SK-N-SH (cell line): ENCODE measurements at regions not wholly inside any gene's neighbourhood (a gene's known extent, or its start where the extent isn't known, plus 50 kb on each side); places are given as distances from the start of the nearest gene placed in this dataset.

Experiments used
- CTCF ChIA-PET: fragments of 300-600, 350-600 bp; formaldehyde crosslinking; extraction: SDS; loops from one replicate; lab custom pipeline; 2021; lab: Yijun Ruan, JAX
- POLR2A ChIA-PET: fragments of 350-600 bp; sonication (Branson Sonifier 250); formaldehyde crosslinking; extraction: SDS; loops from one replicate; lab custom pipeline; 2020; ENCODE audit warnings: antibody characterized with exemption, inconsistent platforms; lab: Yijun Ruan, JAX
- DNase-seq: peaks from one replicate; pipeline ENCODE4 v3.0.0; 2012
- H2AFZ ChIP-seq: fragments of 200-600 bp; sonication (generic); 2 replicates; pipeline ENCODE4 v1.8.1; 2016; ENCODE audit warnings: antibody characterized with exemption, mild to moderate bottlenecking, low read depth
- H3F3A ChIP-seq: fragments of 200-600 bp; sonication (generic); replicated peaks from 2 replicates; pipeline ENCODE3; 2016; ENCODE audit warnings: antibody characterized with exemption, mild to moderate bottlenecking; ENCODE audit not compliant: insufficient read depth
- H3K27ac ChIP-seq, 2 experiments: fragments of 200-500 bp in 1 of 2; fragments of 200-600 bp in 1 of 2; sonication (Bioruptor generic) in 1 of 2; sonication (generic), shearing (Covaris generic) in 1 of 2; 2 replicates each; pipeline versions ENCODE4 v1.5.1 to v1.6.1; 2014 to 2016; ENCODE audit warnings: low read depth in 2 of 2, inconsistent platforms in 1 of 2, low read length in 1 of 2, mild to moderate bottlenecking in 1 of 2, mixed read lengths in 1 of 2
- H3K27me3 ChIP-seq: fragments of 200-600 bp; sonication (generic), shearing (Covaris generic); 2 replicates; pipeline ENCODE4 v1.6.1; 2016; ENCODE audit warnings: mixed run types; ENCODE audit not compliant: insufficient read depth
- H3K36me3 ChIP-seq, 2 experiments: fragments of 200-500 bp in 1 of 2; fragments of 200-600 bp in 1 of 2; sonication (Bioruptor generic) in 1 of 2; sonication (generic) in 1 of 2; replicated peaks in 1 of 2; 2 replicates each; pipeline versions ENCODE3 to v1.5.1; 2014 to 2016; ENCODE audit warnings: low read length in 1 of 2, mild to moderate bottlenecking in 1 of 2; ENCODE audit not compliant: insufficient read depth in 2 of 2, control insufficient read depth in 1 of 2
- H3K4me1 ChIP-seq, 2 experiments: fragments of 200-500 bp in 1 of 2; fragments of 200-600 bp in 1 of 2; sonication (Bioruptor generic) in 1 of 2; sonication (generic), shearing (Covaris generic) in 1 of 2; 2 replicates each; pipeline versions ENCODE4 v1.5.1 to v1.6.1; 2014 to 2016; ENCODE audit warnings: low read depth in 1 of 2, low read length in 1 of 2, mixed run types in 1 of 2; ENCODE audit not compliant: insufficient read depth in 2 of 2, control insufficient read depth in 1 of 2
- H3K4me2 ChIP-seq: fragments of 200-600 bp; sonication (generic), shearing (Covaris generic); 2 replicates; pipeline ENCODE4 v1.6.1; 2017; ENCODE audit warnings: mixed run types
- H3K4me3 ChIP-seq, 2 experiments: fragments of 200-500 bp in 1 of 2; fragments of 200-600 bp in 1 of 2; sonication (Bioruptor generic) in 1 of 2; sonication (generic), shearing (Covaris generic) in 1 of 2; 2 replicates each; pipeline versions ENCODE4 v1.5.1 to v1.8.1; 2014 to 2016; ENCODE audit warnings: low read depth in 2 of 2, inconsistent platforms in 1 of 2, low read length in 1 of 2, mild to moderate bottlenecking in 1 of 2, mixed read lengths in 1 of 2, moderate library complexity in 1 of 2
- H3K79me2 ChIP-seq: fragments of 200-600 bp; sonication (generic); 2 replicates; pipeline ENCODE4 v1.8.1; 2017; ENCODE audit warnings: mild to moderate bottlenecking; ENCODE audit not compliant: insufficient read depth
- H3K9ac ChIP-seq: fragments of 200-600 bp; sonication (generic); 2 replicates; pipeline ENCODE4 v1.6.1; 2017; ENCODE audit warnings: mixed run types
- H3K9me2 ChIP-seq: fragments of 200-600 bp; sonication (generic); 2 replicates; pipeline ENCODE4 v1.6.1; 2017; ENCODE audit warnings: mixed run types
- H3K9me3 ChIP-seq: fragments of 200-600 bp; sonication (generic); 2 replicates; pipeline ENCODE4 v1.6.1; 2017; ENCODE audit warnings: mixed run types, mild to moderate bottlenecking, moderate library complexity
- H4K20me1 ChIP-seq: fragments of 200-600 bp; sonication (generic); 2 replicates; pipeline ENCODE4 v1.6.1; 2017; ENCODE audit warnings: mild to moderate bottlenecking, mixed run types; ENCODE audit not compliant: insufficient read depth
- CHD2 ChIP-seq: fragments of 150-350 bp; IDR thresholded peaks from 2 replicates; pipeline ENCODE4 v1.6.1; 2018; ENCODE audit warnings: low read length; ENCODE audit not compliant: partially characterized antibody
- EP300 ChIP-seq, 2 experiments: IDR thresholded peaks; 2 replicates each; pipeline versions ENCODE4 v1.4.0 to v1.6.1; 2012; ENCODE audit warnings: borderline replicate concordance in 1 of 2, low read depth in 1 of 2, low read length in 1 of 2
- FOSL2 ChIP-seq: IDR thresholded peaks from 2 replicates; pipeline ENCODE4 v1.4.0; 2012; ENCODE audit warnings: low read depth, mild to moderate bottlenecking, moderate library complexity, borderline replicate concordance
- GABPA ChIP-seq: IDR thresholded peaks from 2 replicates; pipeline ENCODE4 v1.4.0; 2012; ENCODE audit warnings: low read depth, mild to moderate bottlenecking
- MAX ChIP-seq: IDR thresholded peaks from 2 replicates; pipeline ENCODE4 v1.4.0; 2012; ENCODE audit warnings: low read depth
- MEF2A ChIP-seq: IDR thresholded peaks from 2 replicates; pipeline ENCODE4 v1.4.0; 2012; ENCODE audit warnings: low read depth, borderline replicate concordance
- NFIC ChIP-seq: IDR thresholded peaks from 2 replicates; pipeline ENCODE4 v1.4.0; 2012; ENCODE audit warnings: borderline replicate concordance
- NRF1 ChIP-seq: IDR thresholded peaks from 2 replicates; pipeline ENCODE4 v1.6.1; 2012; ENCODE audit warnings: low read depth, mild to moderate bottlenecking, low read length
- SIN3A ChIP-seq: IDR thresholded peaks from 2 replicates; pipeline ENCODE4 v1.6.1; 2012; ENCODE audit warnings: low read depth, mild to moderate bottlenecking, low read length, moderate library complexity, borderline replicate concordance
- TEAD4 ChIP-seq: IDR thresholded peaks from 2 replicates; pipeline ENCODE4 v1.4.0; 2012; ENCODE audit warnings: mild to moderate bottlenecking, borderline replicate concordance; ENCODE audit not compliant: insufficient read depth
- USF1 ChIP-seq: IDR thresholded peaks from 2 replicates; pipeline ENCODE4 v1.4.0; 2012; ENCODE audit warnings: low read depth, borderline replicate concordance
- USF2 ChIP-seq: fragments of 150-350 bp; IDR thresholded peaks from 2 replicates; pipeline ENCODE4 v1.6.1; 2017; ENCODE audit warnings: antibody characterized with exemption, low read length, low read depth, borderline replicate concordance
- YY1 ChIP-seq: IDR thresholded peaks from 2 replicates; pipeline ENCODE4 v1.4.0; 2012; ENCODE audit warnings: low read depth, mild to moderate bottlenecking
- WGBS: methylation state at CpG from one replicate; pipeline ENCODE4 v1.1.6; 2017; ENCODE audit warnings: low lambda C conversion rate; 5-methylcytosine and 5-hydroxymethylcytosine counted together
- TF ChIP-seq, protein P1 (sequence below): fragments of 150-350 bp; IDR thresholded peaks from 2 replicates; pipeline ENCODE4 v1.6.1; 2016; ENCODE audit warnings: mild to moderate bottlenecking, low read depth, low read length
- TF ChIP-seq, protein P2 (sequence below): IDR thresholded peaks from 2 replicates; pipeline ENCODE4 v1.6.1; 2012; ENCODE audit warnings: mild to moderate bottlenecking, low read depth, low read length, moderate library complexity

GRCh38 chr13:24982333-24982999 is 113.5 kb upstream of the PABPC3 start:
- DNase-seq: no peak
- no peaks in the 10 kb centered on the region for H3F3A ChIP-seq
- H3K9ac ChIP-seq: no peak overlapping the region
- POLR2A ChIA-PET: no interaction called here
- no peaks in the 10 kb centered on the region for H3K36me3 ChIP-seq
- TF ChIP-seq MAX: no peak
- TF ChIP-seq, all 33 proteins: peak for 0
- Histone ChIP-seq H3K9me2 (no peaks in the 10 kb centered on the region), H3K27me3 (peaks cover 25% of the 10 kb centered on the region; the same call in 1 of the 2 replicates), H4K20me1 (no peaks in the 10 kb centered on the region), H3K9me3 (no peaks in the 10 kb centered on the region), H3K79me2 (no peaks in the 10 kb centered on the region), H3K4me2 (no peak overlapping the region), H3K4me3 (no peak overlapping the region), H2AFZ (no peak overlapping the region), H3K27ac (no peak overlapping the region), H3K4me1 (no peaks in the 10 kb centered on the region; a peak in 1 of 4 replicates)
- 23% methylated on average over 8 of the region's 11 CpGs for WGBS
- CTCF ChIA-PET: interaction anchor here (1.2 kb wide), 1 partner anchor 13 kb away, joined by 5 read pairs; no protein-coding TSS in a partner anchor

- Histone ChIP-seq H3K4me1 (no peaks in the 10 kb centered on the region; a peak in 1 of 4 replicates), H3K79me2 (no peaks in the 10 kb centered on the region), H3K36me3 (no peaks in the 10 kb centered on the region), H4K20me1 (no peaks in the 10 kb centered on the region), H3K4me2 (no peak overlapping the region), H3F3A (no peaks in the 10 kb centered on the region), H3K9ac (no peak overlapping the region), H3K9me2 (no peaks in the 10 kb centered on the region), H3K4me3 (no peak overlapping the region), H3K9me3 (no peaks in the 10 kb centered on the region), H2AFZ (no peak overlapping the region), H3K27ac (no peak overlapping the region), H3K27me3 (peaks cover 32% of the 10 kb centered on the region; the same call in 1 of the 2 replicates)
- no peak for DNase-seq
- WGBS: 29% methylated on average over 8 of the region's 8 CpGs
- TF ChIP-seq MAX (no peak), TEAD4 (no peak), EP300 (IDR thresholded peaks at IDR 0.05; ENCODE audit: borderline replicate concordance in 1 of 2, low read depth in 1 of 2, low read length in 1 of 2) (no peak), SIN3A (no peak), FOSL2 (no peak), USF1 (no peak), NRF1 (no peak), USF2 (no peak), CHD2 (no peak), MEF2A (no peak), NFIC (no peak), YY1 (no peak), GABPA (no peak)
- TF ChIP-seq, protein P1, sequence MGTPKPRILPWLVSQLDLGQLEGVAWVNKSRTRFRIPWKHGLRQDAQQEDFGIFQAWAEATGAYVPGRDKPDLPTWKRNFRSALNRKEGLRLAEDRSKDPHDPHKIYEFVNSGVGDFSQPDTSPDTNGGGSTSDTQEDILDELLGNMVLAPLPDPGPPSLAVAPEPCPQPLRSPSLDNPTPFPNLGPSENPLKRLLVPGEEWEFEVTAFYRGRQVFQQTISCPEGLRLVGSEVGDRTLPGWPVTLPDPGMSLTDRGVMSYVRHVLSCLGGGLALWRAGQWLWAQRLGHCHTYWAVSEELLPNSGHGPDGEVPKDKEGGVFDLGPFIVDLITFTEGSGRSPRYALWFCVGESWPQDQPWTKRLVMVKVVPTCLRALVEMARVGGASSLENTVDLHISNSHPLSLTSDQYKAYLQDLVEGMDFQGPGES: no peak
- TF ChIP-seq, protein P2, sequence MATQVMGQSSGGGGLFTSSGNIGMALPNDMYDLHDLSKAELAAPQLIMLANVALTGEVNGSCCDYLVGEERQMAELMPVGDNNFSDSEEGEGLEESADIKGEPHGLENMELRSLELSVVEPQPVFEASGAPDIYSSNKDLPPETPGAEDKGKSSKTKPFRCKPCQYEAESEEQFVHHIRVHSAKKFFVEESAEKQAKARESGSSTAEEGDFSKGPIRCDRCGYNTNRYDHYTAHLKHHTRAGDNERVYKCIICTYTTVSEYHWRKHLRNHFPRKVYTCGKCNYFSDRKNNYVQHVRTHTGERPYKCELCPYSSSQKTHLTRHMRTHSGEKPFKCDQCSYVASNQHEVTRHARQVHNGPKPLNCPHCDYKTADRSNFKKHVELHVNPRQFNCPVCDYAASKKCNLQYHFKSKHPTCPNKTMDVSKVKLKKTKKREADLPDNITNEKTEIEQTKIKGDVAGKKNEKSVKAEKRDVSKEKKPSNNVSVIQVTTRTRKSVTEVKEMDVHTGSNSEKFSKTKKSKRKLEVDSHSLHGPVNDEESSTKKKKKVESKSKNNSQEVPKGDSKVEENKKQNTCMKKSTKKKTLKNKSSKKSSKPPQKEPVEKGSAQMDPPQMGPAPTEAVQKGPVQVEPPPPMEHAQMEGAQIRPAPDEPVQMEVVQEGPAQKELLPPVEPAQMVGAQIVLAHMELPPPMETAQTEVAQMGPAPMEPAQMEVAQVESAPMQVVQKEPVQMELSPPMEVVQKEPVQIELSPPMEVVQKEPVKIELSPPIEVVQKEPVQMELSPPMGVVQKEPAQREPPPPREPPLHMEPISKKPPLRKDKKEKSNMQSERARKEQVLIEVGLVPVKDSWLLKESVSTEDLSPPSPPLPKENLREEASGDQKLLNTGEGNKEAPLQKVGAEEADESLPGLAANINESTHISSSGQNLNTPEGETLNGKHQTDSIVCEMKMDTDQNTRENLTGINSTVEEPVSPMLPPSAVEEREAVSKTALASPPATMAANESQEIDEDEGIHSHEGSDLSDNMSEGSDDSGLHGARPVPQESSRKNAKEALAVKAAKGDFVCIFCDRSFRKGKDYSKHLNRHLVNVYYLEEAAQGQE: no peak
- POLR2A ChIA-PET: no interaction called here
- CTCF ChIA-PET: no interaction called here
Measured at GRCh38 chr13:24983094-24983493, 112.8 kb upstream of the PABPC3 start.
